Stimulated activated CD8-positive, alpha-beta memory T cell treated with anti-CD3 and anti-CD28 coated beads, Interleukin-4, amount 100 ng/mL, for 24 hours (primary cell): ENCODE measurements at regions not wholly inside any gene's neighbourhood (a gene's known extent, or its start where the extent isn't known, plus 50 kb on each side); places are given as distances from the start of the nearest gene placed in this dataset.
"Not testable (repeated sequence)": the region's sequence is repeated elsewhere in the genome, so short reads cannot be mapped to it uniquely, and the experiment has no call there.

Source experiments
- DNase-seq: peaks from one replicate; pipeline ENCODE4 v3.0.0-alpha.2; 2020; ENCODE audit warnings: low read depth

DNA sequence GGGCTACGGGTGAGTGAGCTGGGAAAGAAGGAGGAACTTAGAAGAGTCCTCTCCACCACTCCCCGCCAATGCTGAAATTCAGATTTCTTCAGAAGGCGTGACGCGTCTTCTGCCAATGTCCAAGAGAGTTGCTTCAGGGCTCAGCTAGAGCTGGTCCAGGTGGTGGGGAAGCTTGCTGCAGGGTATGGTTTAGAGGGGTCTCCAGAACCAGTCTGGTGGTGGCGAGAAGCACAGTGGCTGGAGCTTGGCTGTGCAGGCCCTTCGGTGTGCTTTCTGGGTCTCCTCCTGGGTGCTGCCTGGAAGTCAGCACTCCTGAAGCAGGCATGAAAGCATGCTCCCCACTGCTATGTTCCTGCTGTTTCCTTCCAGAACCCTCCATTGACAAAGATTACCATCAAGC is 387.2 kb downstream of the PTPRU start:
- no peak for DNase-seq

DNA sequence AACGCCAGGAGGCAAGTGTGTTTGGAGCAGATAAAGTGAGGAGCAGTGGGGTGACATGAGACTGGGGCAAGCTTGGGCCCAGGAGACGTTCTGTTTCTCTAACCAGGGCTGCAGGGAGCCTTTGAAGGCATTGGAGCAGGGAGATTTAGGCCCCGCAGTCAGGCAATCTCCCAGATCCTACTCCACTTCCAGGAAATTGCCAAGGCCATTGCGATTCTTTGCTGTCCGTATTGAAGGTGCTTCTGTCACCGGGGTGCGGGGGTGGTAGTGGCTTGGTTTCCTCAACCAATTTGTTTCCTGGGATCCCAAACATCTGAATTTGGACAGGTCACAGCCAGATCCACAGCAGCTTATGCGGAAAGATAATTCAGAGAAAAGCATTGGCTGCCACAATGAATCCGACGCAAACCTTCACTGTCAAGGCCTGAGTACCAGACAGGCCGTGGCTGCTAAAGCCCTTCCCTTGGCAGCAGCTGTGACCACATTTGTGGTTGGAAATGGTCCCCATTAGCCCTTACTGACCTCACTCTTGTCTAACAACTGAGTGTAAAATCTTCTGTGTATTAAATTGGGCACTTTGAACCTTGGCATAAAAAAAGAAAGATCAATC is 385.6 kb downstream of the PTPRU start:
- DNase-seq: no peak

DNA sequence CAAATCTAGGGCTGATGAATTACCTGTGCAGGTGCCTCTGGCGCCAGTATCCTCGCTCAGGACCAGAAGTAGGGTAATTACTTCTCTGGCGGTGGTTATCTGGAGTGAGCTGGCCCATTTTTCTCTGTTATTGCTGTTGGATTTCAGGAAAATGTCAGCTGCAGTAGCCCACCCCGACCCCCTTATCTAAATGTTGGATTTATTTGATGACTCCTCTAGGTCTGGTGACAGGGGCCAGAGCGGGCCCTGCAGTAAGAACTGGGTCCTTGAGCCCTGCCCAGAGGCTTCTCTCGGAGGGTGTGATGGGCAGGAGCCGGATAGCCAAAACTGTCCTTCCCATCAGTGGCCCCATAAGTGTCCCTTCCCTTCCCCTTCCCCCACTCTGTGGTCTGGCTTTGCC is 384.3 kb downstream of the PTPRU start:
- DNase-seq: no peak

DNA sequence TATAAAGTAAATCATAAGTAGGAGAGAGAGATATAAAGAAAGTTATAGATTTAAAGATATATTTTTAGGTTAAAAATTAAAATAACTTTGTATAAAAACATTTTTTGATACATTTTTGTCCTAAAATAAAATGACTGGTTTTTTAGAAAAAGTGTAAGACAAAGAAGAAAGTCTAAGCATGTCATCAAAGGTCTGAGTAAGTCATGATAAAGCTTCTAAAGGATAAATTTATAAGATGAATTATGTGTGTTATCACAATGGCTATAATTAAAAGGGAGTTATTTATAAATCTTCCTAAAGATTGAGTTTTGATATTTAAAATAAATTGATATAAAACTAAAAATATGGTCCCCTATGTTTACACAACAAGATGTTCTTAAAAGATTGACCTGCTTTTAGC is 370.9 kb downstream of the PTPRU start:
- no peak for DNase-seq

DNA sequence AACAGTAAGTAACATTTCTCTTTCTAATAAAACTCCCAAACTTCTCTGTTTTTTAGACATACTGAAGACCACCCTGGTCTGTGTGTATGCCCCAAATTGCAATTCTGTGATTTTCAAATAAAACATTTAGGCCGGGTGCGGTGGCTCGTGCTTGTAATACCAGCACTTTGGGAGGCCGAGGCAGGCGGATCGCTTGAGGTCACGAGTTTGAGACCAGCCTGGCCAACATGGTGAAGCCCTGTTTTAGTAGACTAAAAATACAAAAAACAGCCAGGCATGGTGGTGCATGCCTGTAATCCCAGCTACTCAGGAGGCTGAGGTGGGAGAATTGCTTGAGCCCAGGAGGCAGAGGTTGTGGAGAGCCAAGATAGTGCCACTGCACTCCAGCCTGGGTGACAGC is 368.5 kb downstream of the PTPRU start:
- not testable (repeated sequence) for DNase-seq

DNA sequence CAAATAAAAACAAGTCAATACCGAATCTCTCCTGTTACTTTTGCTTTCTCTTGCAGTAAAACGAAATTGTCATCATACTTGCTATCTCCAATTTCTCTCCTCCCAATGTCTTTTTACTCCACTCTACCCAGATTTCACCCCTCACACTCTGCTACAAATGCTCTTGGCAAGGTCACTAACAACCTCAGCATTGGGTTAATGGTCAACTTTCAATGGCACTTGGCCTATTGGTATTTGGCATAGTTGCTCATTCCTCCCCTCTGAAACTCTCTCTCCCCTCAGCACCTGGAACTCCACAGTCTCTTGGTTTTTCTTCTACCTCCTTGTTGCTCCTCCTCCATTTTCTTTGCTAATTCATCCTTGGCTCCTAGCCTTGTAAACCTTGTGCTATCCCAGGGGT is 367.3 kb downstream of the PTPRU start:
- DNase-seq: no peak

DNA sequence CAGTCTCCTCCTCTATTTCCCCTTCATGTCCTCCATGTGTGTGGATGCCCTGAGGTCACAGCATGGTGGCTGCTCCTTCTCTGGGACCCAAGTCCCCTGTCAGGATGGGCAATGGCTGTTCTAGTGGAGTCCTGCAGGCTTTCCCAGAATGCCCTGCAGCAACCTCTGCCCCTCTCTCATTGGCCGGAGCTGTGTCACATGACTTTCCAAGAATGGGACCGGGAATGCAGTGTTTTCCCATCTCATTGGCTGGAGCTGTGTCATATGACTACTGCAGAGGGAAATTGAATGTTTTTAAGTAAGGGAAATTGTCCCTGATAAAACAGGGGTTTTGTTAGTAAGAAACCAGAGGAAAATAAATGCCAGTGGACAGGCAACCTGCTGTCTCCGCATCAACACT is 365.9 kb downstream of the PTPRU start:
- DNase-seq: no peak

DNA sequence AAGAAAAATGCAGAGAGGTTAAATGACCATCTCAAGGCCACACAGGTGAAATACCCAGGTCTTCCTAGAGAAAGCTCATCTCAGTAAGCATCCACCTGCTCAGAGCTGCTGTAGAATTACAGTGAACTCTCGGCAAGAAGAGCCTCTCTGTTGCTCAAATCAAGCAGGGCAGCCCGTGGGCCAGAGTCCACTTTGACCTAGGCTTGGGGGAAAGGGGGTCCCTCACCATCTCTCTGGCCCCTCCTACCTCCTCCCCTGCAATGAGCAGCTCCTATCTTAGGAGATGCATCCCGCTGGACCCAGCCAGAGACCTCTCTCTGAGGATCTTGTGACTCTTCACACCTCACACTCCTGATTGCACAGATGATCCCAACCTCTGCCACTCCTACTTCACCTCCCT is 364.7 kb downstream of the PTPRU start:
- DNase-seq: no peak

DNA sequence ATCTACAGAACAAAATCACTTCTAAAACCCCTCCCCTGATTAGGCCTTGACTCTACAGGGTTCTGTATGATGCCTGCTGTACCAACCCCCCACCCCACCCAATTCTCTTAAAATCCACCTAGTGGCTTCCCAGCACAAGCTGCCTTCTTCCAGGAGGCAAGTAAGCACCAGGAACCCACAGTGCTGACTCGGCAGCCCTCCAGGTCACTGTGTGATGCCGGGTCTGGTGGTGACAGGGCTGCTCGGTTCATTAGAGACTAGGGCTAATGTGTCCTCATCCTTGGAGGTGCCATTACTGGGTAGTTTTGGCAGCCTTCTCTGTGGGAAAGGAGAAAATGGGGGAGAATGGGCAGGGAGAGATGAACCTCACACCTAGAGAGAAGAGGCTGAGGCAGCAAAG is 363.5 kb downstream of the PTPRU start:
- DNase-seq: no peak

DNA sequence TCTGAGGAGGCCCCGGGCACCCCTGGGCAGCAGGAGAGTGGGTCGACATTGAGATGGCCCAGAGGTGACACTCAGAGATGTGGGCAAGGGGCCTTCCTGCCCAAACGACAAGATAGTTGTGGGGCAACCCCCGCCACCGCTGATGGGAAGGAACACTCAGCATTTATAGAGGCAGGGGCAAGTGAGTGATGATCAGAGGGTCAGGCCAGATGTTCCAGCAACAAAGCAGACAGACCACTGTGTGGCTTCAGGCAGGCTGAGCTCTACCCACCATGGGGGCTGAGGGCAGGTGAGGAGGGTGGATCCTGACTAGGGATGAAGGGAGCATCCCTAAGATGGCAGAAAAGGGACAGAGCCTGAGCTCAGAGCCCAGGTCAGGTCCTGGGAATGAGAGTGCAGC is 362.7 kb downstream of the PTPRU start:
- no peak for DNase-seq

DNA sequence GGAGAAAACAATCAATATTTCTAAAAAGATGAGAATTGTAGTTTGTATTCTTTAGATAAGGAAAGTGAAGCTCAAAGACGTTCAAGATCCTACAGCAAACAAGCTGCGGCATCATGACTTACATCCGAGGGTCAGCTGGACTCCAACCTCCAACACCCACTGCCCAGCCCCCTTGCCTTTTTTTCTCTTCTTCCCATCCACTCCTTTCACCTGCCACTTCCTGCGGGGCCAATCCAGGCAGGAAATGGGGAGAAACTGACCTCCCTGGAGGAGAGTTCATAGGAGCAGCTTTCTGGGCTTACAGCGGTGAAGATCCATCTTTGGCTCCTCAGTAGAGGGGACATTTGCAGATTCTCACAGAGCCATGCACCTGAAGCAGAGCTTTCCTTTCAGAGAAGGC is 361.5 kb downstream of the PTPRU start:
- DNase-seq: no peak

DNA sequence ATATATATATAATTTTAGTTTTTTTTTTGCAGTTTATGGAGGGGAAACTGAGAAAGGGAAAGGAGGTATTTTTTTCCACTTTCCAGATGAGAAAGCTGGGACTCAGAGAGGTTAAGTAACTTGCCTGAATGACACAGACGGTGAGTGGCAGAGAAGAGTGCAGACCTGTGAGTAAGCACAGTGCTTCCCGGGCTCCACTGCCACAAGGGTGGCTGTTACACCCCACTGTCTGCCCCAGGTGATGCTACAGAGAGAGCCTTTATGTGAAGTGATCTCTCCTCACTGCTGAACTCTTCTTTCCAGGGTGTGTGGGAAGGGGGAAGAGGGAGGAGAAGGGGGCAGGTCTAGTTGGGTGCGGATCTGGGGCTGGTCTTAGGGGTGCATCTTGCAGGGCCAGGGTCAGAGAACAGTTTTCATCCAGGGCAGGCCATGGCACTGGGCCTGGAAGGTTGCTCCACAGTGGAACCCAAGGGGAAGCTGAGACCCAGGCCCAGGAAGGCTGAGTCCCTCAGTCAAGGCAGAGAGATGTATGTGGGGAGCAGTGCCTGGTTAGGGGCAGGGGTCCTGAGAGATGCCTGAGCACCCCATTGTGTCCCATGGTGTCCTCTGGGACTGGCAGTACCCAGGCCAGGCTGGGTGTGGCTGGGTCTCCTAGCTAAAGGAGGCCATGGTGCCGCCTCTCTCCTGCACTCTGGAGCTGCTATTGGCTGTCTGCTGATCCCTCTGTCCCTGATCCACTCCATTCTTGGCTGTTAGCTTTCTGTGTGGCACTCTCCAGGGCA is 357.5 kb downstream of the PTPRU start:
- DNase-seq: no peak

DNA sequence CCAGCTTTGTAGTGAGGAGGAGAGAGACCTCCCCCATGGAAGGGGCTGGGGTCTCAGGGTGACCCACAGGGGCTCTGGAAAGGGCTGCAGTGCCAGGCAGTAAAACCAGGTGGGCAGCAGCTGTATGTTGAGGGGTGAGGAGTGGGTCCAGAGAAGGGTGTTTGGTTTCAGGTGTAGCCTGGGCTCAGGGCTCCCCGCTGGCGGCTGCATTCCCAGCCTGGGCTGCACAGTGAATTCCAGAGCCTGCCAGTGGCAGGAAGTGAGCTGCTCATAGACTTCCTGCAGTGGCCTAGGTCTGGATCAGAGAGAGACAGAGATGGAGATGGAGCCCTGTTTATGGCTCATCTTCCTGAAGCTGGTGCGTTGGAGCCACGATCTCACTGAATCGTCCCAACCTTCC is 356.4 kb downstream of the PTPRU start:
- no peak for DNase-seq

DNA sequence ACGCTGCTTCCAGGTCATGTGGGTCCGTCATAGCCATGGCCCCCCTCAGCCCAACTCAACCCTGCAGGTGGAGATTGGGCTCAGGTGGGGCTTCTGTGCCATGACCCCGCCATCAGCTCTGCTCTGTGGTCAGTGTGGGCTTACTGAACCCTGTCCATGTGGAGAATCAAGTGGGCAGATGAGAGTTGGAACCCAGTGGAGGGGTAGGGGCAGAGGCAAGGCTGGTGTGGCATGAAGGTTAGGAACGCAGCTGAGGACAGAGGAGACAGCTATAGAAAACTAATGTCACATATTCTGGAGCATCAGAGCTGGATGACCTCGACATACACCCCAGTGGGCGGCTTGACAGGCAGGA is 355.9 kb downstream of the PTPRU start:
- DNase-seq: no peak

DNA sequence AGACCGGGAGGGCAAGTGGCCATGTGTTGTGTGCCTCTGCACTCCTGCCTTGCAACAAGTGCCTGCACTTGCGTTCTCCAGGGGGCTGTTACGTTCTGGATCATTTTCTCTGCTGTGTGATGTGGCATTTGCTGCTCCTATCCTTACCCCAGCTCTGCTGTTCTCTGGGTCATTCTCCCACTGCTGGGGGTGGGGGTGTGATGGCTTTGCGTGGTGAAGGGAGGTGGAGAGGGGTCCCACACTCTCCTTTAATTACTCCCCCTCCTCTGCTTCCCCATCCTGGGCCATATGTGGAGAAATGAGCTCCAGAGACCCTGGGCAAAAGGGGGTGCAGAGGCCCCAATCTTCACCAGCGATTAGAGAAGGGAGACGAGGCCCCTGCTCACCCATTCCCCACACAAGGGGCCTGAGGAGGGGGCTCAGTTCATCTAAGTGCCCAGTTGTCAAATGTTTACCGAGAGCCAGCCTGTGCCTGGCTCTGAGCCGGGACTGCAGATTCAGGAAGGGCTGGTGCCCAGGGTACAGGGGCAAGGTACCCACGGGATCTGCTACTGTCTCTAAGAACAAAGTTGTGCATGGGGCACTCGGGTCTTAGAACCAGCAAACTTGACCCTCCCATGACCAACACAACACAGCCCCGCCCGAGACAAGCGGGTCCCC is 355.4 kb downstream of the PTPRU start:
- DNase-seq: no peak

DNA sequence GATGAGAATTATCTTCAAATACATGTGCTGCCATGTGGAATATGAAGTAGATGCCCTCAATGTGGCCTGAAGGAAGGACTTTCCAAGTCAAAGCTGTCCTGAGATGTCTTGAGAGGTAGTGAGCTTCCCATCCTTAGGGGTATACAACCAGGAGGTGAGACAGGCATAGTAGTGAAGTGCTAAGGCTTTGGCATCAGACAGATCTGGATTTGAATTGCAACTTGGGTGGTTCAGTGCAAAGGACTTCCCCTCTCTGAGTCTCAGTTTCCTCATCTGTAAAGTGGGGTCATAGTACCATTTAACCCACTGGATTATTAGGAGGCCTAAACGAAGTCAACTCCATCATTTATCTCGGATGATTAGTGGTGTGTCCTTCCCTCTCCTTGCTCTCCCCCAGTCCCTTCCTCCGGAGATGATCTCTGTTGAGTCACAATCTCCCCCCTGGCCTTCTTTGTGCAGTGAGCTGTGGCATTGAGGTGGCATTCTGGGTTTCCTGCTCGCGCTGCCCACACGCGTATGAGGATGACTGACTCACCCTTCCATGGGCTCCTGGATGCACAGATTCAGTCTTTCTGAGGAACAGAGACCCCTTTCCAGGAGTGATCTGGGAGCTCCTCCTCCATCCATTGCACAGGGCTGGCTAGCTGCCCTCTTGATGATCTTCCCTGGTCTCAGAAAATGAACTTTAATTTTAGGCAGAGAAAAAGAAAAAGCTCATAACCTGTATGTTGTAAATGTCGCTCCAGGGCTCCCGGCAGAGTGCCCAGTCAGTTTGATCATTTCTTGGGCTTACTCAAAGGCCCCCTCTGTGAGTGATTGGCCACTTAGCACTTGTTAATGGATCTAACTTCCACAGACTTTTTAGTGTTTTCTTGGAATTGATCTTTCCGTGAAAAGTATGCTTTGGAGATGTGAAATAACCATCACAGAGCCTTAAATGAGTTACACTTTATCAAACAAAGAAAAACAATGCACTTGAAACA is 354.6 kb downstream of the PTPRU start:
- DNase-seq: no peak

DNA sequence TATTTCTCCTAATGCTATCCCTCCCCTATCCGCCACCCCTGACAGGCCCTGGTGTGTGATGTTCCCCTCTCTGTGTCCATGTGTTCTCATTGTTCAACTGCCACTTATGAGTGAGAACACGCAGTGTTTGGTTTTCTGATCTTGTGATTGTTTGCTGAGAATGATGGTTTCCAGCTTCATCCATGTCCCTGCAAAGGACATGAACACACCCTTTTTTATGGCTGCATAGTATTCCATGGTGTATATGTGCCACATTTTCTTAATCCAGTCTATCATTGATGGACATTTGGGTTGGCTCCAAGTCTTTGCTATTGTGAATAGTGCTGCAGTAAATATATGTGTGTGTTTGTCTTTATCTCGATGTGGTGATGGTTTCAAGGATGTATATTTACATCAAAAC is 353.4 kb downstream of the PTPRU start:
- not testable (repeated sequence) for DNase-seq

DNA sequence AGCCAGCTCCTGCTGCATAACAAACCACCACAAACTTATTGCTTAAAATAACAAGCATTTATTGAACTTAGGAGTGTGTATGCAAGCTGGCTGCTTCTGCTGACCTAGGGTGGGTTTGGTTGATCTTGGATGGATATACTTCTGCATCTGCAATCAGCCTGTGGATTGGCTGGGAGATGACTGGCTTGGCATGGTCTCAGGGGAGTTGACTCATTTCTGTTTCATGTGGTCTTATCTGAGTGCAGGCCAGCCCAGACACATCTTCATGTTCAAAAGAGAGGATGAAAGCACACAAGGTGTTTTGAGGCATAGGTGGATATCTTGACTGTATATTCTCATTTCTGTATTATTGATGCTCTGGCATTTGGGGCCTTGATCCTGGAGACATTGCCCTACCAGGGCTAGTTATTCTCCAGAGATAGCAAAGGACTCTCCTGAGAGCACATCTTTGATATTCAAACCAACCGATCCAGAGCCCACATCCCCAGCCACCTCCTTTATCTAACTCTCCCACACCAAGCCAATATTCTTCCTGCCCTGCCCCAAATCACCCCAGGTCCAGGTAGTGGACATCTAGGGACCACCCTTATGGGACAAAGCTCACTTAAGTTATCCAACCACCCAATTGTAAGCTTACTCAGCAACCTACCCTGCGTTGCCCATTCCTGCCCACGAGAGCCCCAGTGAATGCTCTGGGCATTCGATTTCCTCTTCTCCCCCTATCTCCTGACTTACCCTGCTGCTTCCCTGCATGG is 350.8 kb downstream of the PTPRU start:
- DNase-seq: no peak

DNA sequence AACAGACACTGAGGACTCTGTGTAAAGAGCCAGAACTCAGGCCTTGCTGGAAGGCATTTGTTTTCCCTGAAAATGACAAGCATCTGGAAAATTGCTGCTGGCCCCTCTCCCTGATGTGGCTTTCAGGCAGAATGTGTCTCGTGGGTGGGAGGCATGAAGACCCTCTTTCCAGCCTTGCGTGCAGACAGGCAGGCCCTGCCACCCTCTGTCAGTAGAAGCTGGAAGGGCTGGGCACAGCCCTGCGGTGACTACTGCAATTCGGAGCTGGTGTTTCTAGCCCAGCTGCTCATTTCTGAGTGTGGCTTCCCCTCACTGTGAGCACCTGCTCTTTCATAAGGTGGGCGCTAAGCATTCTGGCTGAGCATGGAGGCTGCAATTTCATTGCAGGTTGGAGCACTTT is 349.9 kb downstream of the PTPRU start:
- DNase-seq: no peak

DNA sequence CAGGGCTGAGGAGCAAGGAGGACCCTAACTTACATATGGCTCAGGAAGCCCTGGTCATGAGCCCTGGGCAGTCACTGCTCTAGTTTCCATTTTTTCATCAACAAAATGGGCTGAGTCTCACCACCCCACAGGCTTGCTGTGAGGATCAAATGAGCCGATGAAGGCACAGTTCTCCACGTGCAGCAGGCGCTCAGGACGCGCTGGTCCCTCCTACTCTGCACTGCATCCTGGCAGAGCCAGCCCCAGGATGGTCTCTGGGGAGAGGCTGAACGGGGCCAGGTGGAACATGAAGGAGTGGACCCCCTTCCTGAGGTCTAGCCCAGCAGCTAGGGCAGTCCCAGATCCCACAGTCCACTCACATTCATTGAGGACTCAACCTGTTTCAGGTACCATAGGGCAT is 349.3 kb downstream of the PTPRU start:
- DNase-seq: no peak

DNA sequence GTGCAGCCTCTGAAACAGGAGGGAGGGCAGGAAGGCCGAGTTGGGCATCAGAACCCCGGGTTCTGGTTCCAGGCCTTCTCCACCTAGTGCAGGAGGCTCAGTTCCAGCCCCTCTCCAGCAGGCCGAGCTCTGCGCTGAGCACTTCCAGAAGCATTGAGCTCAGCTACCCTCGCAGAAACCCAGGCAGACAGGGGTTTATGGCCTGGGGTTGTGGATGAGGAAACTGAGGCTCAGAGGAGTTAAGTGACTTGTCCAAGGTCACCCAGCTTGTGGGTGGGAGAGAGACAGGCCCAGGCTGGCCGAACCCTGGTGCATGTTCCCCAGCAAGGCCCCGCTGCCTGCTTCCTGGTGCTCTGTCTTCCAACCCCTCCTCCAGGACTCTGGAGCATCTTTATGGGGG is 348.9 kb downstream of the PTPRU start:
- no peak for DNase-seq

DNA sequence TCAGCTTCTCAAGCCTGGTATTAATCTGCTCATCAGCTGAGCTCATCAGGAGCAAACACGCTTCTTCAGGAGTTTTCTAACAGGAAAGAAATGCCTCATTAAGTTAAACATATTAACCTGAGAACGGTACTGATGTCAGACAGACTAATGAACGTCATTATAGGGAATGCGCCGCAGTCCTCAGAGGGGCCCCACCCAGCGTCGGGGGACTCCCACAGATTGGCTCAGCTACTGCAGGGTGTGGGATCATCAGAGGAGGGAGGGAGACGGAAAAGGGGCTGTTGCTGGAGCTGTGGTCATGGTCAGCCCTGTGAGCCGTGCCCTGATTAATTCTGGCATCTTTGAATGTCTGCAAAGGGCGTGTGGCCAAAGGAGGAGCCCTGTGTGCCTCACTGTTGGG is 348.5 kb downstream of the PTPRU start:
- DNase-seq: no peak
